H1 (cell line): ENCODE measurements at regions not wholly inside any gene's neighbourhood (a gene's known extent, or its start where the extent isn't known, plus 50 kb on each side); places are given as distances from the start of the nearest gene placed in this dataset.
A peak's percentile ranks its signal among the peaks of the same experiment; 100 is the strongest.

Experiments
- CTCF ChIA-PET: fragments of 300-600 bp; sonication (Branson Sonifier 250); formaldehyde crosslinking; loops from one replicate; lab custom pipeline; 2021; ENCODE audit not compliant: partially characterized antibody; lab: Charles Lee
- POLR2A ChIA-PET: fragments of 300-600 bp; sonication (Branson Sonifier 250); formaldehyde crosslinking; loops from one replicate; lab custom pipeline; 2021; ENCODE audit warnings: inconsistent platforms; ENCODE audit not compliant: partially characterized antibody; lab: Charles Lee
- DNase-seq, 2 experiments: peaks; one replicate each; pipeline versions ENCODE4 v3.0.0 to v3.0.0-alpha.2; 2010 to 2022; ENCODE audit warnings: low spot score in 2 of 2, low read depth in 1 of 2, mixed read lengths in 1 of 2
- FAIRE-seq: peaks from 2 replicates; lab custom pipeline; 2011; peaks lifted over from hg19 to GRCh38; lab: Jason Lieb, UNC
- H2AFZ ChIP-seq: 2 replicates; pipeline ENCODE4 v1.8.1; 2012; ENCODE audit warnings: low read length, inconsistent platforms
- H2AK5ac ChIP-seq: 2 replicates; pipeline ENCODE4 v1.6.1; 2013; ENCODE audit warnings: low read depth, low read length
- H2BK120ac ChIP-seq: replicated peaks from 2 replicates; pipeline ENCODE3; 2013; ENCODE audit warnings: low read depth, low read length, inconsistent platforms
- H2BK12ac ChIP-seq: 2 replicates; pipeline ENCODE4 v1.6.1; 2013; ENCODE audit warnings: low read depth, low read length
- H2BK15ac ChIP-seq: 2 replicates; pipeline ENCODE4 v1.6.1; 2013; ENCODE audit warnings: low read length
- H2BK20ac ChIP-seq: 2 replicates; pipeline ENCODE4 v1.6.1; 2013; ENCODE audit warnings: low read length
- H2BK5ac ChIP-seq: 2 replicates; pipeline ENCODE4 v1.6.1; 2013; ENCODE audit warnings: low read depth, low read length
- H3K14ac ChIP-seq: 2 replicates; pipeline ENCODE4 v1.6.1; 2013; ENCODE audit warnings: inconsistent platforms; ENCODE audit not compliant: insufficient read length
- H3K18ac ChIP-seq: 2 replicates; pipeline ENCODE4 v1.6.1; 2013; ENCODE audit warnings: low read length; ENCODE audit errors: extremely low read depth
- H3K23ac ChIP-seq: 2 replicates; pipeline ENCODE4 v1.6.1; 2013; ENCODE audit warnings: inconsistent platforms; ENCODE audit not compliant: insufficient read length
- H3K23me2 ChIP-seq: 2 replicates; pipeline ENCODE4 v1.6.1; 2013; ENCODE audit warnings: low read depth, low read length
- H3K27ac ChIP-seq: 2 replicates; pipeline ENCODE4 v1.6.1; 2011; ENCODE audit warnings: low read depth, low read length, inconsistent platforms
- H3K27me3 ChIP-seq, 4 experiments: replicated peaks in 1 of 4; 1 replicate in 1 of 4; 2 replicates in 3 of 4; pipeline versions ENCODE4 v1.6.1 to v1.8.1; 2011 to 2013; ENCODE audit warnings: low read length in 3 of 4, mild to moderate bottlenecking in 3 of 4, inconsistent platforms in 2 of 4, mixed read lengths in 2 of 4, moderate library complexity in 1 of 4; ENCODE audit not compliant: control insufficient read depth in 3 of 4, insufficient read depth in 3 of 4; ENCODE audit errors: extremely low read depth in 1 of 4
- H3K36me3 ChIP-seq, 4 experiments: 2 replicates each; pipeline versions ENCODE4 v1.6.1 to v1.8.1; 2011 to 2013; ENCODE audit warnings: mild to moderate bottlenecking in 4 of 4, low read length in 3 of 4, moderate library complexity in 2 of 4, control low read depth in 1 of 4, inconsistent platforms in 1 of 4; ENCODE audit not compliant: insufficient read depth in 4 of 4, control insufficient read depth in 2 of 4
- H3K4ac ChIP-seq: replicated peaks from 2 replicates; pipeline ENCODE3; 2013; ENCODE audit warnings: low read length, low read depth, mixed read lengths, inconsistent platforms; ENCODE audit not compliant: insufficient read length
- H3K4me1 ChIP-seq, 4 experiments: replicated peaks in 1 of 4; 1 replicate in 1 of 4; 2 replicates in 3 of 4; pipeline versions ENCODE4 v1.6.1 to v1.8.1; 2011 to 2013; ENCODE audit warnings: low read length in 3 of 4, inconsistent platforms in 2 of 4, mixed read lengths in 1 of 4; ENCODE audit not compliant: insufficient read depth in 4 of 4, control insufficient read depth in 3 of 4
- H3K4me2 ChIP-seq, 2 experiments: 2 replicates each; pipeline versions ENCODE4 v1.6.1 to v1.8.1; 2011 to 2013; ENCODE audit warnings: low read depth in 2 of 2, low read length in 2 of 2, control low read depth in 1 of 2, inconsistent platforms in 1 of 2, mild to moderate bottlenecking in 1 of 2; ENCODE audit not compliant: insufficient read depth in 1 of 2
- H3K4me3 ChIP-seq, 4 experiments: fragments of 200-600, 300-600 bp in 1 of 4; sonication (generic), shearing (Covaris generic), sonication (Bioruptor Twin) in 1 of 4; 2 replicates each; pipeline versions ENCODE4 v1.5.1 to v1.8.1; 2011 to 2016; ENCODE audit warnings: low read length in 4 of 4, low read depth in 3 of 4, control low read depth in 2 of 4, inconsistent platforms in 2 of 4, mild to moderate bottlenecking in 2 of 4, mixed read lengths in 1 of 4, moderate library complexity in 1 of 4; ENCODE audit not compliant: insufficient read depth in 2 of 4; ENCODE audit errors: extremely low read depth in 1 of 4
- H3K56ac ChIP-seq: replicated peaks from 2 replicates; pipeline ENCODE3; 2013; ENCODE audit warnings: low read depth, mild to moderate bottlenecking, mixed read lengths, low read length, inconsistent platforms; ENCODE audit not compliant: insufficient read length
- H3K79me1 ChIP-seq: 2 replicates; pipeline ENCODE4 v1.6.1; 2013; ENCODE audit warnings: low read depth, low read length, control low read depth
- H3K79me2 ChIP-seq, 2 experiments: 2 replicates each; pipeline versions ENCODE4 v1.6.1 to v1.8.1; 2012 to 2013; ENCODE audit warnings: low read length in 2 of 2, mild to moderate bottlenecking in 2 of 2, inconsistent platforms in 1 of 2; ENCODE audit not compliant: insufficient read depth in 2 of 2, control insufficient read depth in 1 of 2
- H3K9ac ChIP-seq, 4 experiments: replicated peaks in 1 of 4; 1 replicate in 1 of 4; 2 replicates in 3 of 4; pipeline versions ENCODE4 v1.6.1 to v1.8.1; 2011 to 2013; ENCODE audit warnings: low read depth in 3 of 4, low read length in 3 of 4, control low read depth in 2 of 4, mild to moderate bottlenecking in 2 of 4, moderate library complexity in 2 of 4, inconsistent platforms in 1 of 4; ENCODE audit errors: extremely low read depth in 1 of 4
- H3K9me3 ChIP-seq, 2 experiments: 2 replicates each; pipeline versions ENCODE4 v1.6.1 to v1.8.1; 2012 to 2013; ENCODE audit warnings: mild to moderate bottlenecking in 2 of 2, moderate library complexity in 2 of 2, control low read depth in 1 of 2, inconsistent platforms in 1 of 2, low read depth in 1 of 2, low read length in 1 of 2, mixed read lengths in 1 of 2; ENCODE audit not compliant: insufficient read depth in 2 of 2
- H4K20me1 ChIP-seq, 2 experiments: replicated peaks in 1 of 2; 2 replicates each; pipeline versions ENCODE3 to v1.8.1; 2011 to 2013; ENCODE audit warnings: inconsistent platforms in 2 of 2, low read length in 2 of 2, mild to moderate bottlenecking in 1 of 2; ENCODE audit not compliant: insufficient read depth in 2 of 2, control insufficient read depth in 1 of 2
- H4K5ac ChIP-seq: 2 replicates; pipeline ENCODE4 v1.6.1; 2013; ENCODE audit warnings: low read length, low read depth, mixed read lengths, inconsistent platforms; ENCODE audit not compliant: insufficient read length
- H4K8ac ChIP-seq: 2 replicates; pipeline ENCODE4 v1.8.0; 2013; ENCODE audit warnings: mild to moderate bottlenecking, moderate library complexity, low read length, inconsistent platforms; ENCODE audit not compliant: insufficient read depth; ENCODE audit errors: extremely low read depth
- H4K91ac ChIP-seq: replicated peaks from 2 replicates; pipeline ENCODE3; 2013; ENCODE audit warnings: low read length, mixed read lengths, inconsistent platforms; ENCODE audit not compliant: insufficient read length
- CHD1 ChIP-seq: IDR thresholded peaks from 2 replicates; pipeline ENCODE4 v1.6.1; 2012; ENCODE audit warnings: low read depth, low read length, improper control_type of control experiment
- E2F6 ChIP-seq: IDR thresholded peaks from 2 replicates; pipeline ENCODE4 v1.6.1; 2012; ENCODE audit warnings: inconsistent platforms
- KDM5A ChIP-seq: fragments of 200-600 bp; IDR thresholded peaks from 2 replicates; pipeline ENCODE4 v1.7.1; 2012; ENCODE audit warnings: mild to moderate bottlenecking, low read length, inconsistent platforms, mixed read lengths
- WGBS, 2 experiments: shearing (Covaris generic) in 1 of 2; methylation state at CpG; one replicate each; pipeline versions ENCODE4 v1.1.6 to v1.1.7; 2013 to 2015; ENCODE audit warnings: low lambda C conversion rate in 2 of 2, mixed read lengths in 2 of 2, inconsistent platforms in 1 of 2, low coverage in 1 of 2, missing lambda C conversion rate in 1 of 2; ENCODE audit not compliant: insufficient replicate concordance in 2 of 2, insufficient coverage in 1 of 2, insufficient read length in 1 of 2; ENCODE audit errors: extremely low coverage in 1 of 2, missing lambda C conversion rate in 1 of 2; 5-methylcytosine and 5-hydroxymethylcytosine counted together

DNA sequence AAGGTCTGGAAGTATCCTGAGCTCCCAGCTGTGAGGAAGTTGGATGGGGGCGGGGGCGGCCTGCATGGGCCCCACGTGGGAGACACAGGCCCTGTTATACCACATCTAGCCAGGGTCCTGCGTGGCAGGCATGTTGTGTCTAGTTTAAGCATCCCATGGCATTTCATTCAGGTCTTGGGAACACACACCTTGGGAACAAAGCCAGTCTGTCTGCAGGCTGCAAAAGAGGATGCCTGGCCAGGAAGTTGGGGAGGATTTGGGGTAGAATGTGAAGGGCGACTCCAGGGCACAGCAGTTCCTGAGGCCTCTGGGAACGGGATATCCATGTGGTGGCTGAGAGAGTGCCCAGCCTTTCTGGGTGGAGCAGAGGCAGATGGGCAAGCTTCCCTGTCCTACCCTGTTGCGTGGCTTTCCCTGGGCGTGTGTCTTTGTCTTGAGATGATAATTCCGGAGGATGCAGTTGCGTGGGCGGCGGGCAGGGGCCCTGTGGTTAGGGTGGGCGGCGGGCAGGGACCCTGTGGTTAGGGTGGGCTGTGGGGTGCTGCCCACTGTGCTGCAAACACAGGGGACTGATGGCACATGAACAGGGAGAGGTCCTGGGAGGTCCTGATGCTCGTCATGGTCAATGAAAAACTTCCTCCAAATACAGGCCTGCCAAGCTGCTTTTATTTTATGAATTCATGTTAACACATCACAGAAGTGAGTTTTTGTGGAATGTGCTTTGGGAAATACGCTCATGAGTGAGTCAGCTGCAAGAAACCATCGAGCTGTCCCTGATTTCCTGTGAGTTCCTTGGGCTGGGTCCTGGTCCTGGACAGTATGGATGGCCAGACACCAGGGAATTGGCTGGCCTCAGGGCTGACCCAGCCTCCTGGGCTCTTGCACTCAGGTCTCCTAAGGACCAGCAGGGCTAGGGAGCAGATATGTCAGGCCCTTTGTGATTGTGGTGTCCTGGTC lies 90.0 kb upstream of the HS6ST1 start:
- no peak overlapping the region; the same call in 1 of the 2 replicates for H3K27ac ChIP-seq
- peak; percentile 30; the same call in 1 of the 2 replicates for TF ChIP-seq E2F6
- no peak for TF ChIP-seq CHD1
- TF ChIP-seq KDM5A, result no peak

More for the DNA sequence above, 90.0 kb upstream of the HS6ST1 start:
- H3K18ac ChIP-seq, result peak overlapping the region; percentile 87
- no peaks in the 10 kb centered on the region for H4K20me1 ChIP-seq
- peak overlapping the region; percentile 80; the same call in 1 of the 2 replicates for H2AFZ ChIP-seq
- DNase-seq (peak in 1 of 2 experiments; percentile 40), FAIRE-seq (no peak)
- no peak overlapping the region for H4K91ac ChIP-seq
- H3K79me2 ChIP-seq, result no peaks in the 10 kb centered on the region
- no peak overlapping the region for H3K56ac ChIP-seq
- H3K4me1 ChIP-seq, result peaks cover 0 to 18% (median 10%) of the 10 kb centered on the region in 4 experiments; a peak in 6 of 7 replicates
- no peak overlapping the region for H2BK15ac ChIP-seq
- H3K27me3 ChIP-seq, result no peaks in the 10 kb centered on the region
- no peaks in the 10 kb centered on the region for H3K9me3 ChIP-seq
- CTCF ChIA-PET, result interaction anchor here (0.6 kb wide), 1 partner anchor 1255 kb away, joined by 3 read pairs; no protein-coding TSS in a partner anchor
- H3K23me2 ChIP-seq, result no peaks in the 10 kb centered on the region
- H3K79me1 ChIP-seq, result no peaks in the 10 kb centered on the region
- no peaks in the 10 kb centered on the region for H3K36me3 ChIP-seq
- H4K5ac ChIP-seq, result no peak overlapping the region
- peak overlapping the region; percentile 62; the same call in 1 of the 2 replicates for H4K8ac ChIP-seq
- H2BK5ac ChIP-seq, result no peak overlapping the region
- no peak overlapping the region; the same call in 1 of the 2 replicates for H2BK20ac ChIP-seq
- no peak overlapping the region for H3K23ac ChIP-seq
- no peak overlapping the region for H3K14ac ChIP-seq
- H2BK12ac ChIP-seq, result peak overlapping the region; percentile 50; the same call in 1 of the 2 replicates
- POLR2A ChIA-PET, result no interaction called here
- H2BK120ac ChIP-seq, result peak overlapping the region; percentile 28
- H2AK5ac ChIP-seq, result peak overlapping the region; percentile 39; the same call in 1 of the 2 replicates
- WGBS, 2 experiments, result 84% methylated on average over 16 of the region's 17 CpGs; no CpG with 5 or more reads in 1 of the 2 experiments
- no peak overlapping the region for H3K4ac ChIP-seq
- no peak overlapping the region for H3K4me3 ChIP-seq
- H3K4me2 ChIP-seq, result no peak overlapping the region
- H3K9ac ChIP-seq, result no peak overlapping the region
